K562 (cell line): ENCODE measurements at regions not wholly inside any gene's neighbourhood (a gene's known extent, or its start where the extent isn't known, plus 50 kb on each side); places are given as distances from the start of the nearest gene placed in this dataset.

ENCODE experiments used
- FOXM1 ChIP-seq, 2 experiments: fragments of 450-650 bp in 1 of 2; sonication (generic) in 1 of 2; formaldehyde crosslinking in 1 of 2; IDR thresholded peaks; 2 replicates each; pipeline versions ENCODE4 v1.6.1 to v1.9.0; 2017 to 2022; ENCODE audit warnings: low read depth in 2 of 2, mild to moderate bottlenecking in 2 of 2, missing genetic modification reagents in 1 of 2, moderate library complexity in 1 of 2
- FOXP4 ChIP-seq: sonication (generic); formaldehyde crosslinking; IDR thresholded peaks from 2 replicates; pipeline ENCODE4 v1.8.0; 2022; ENCODE audit warnings: mild to moderate bottlenecking, missing genetic modification reagents, borderline replicate concordance
- JUN ChIP-seq, 2 experiments: sonication (generic) in 1 of 2; formaldehyde crosslinking in 1 of 2; IDR thresholded peaks; 2 replicates each; pipeline versions ENCODE4 v1.6.1 to v1.8.0; 2012 to 2022; ENCODE audit warnings: borderline replicate concordance in 2 of 2, mild to moderate bottlenecking in 2 of 2, improper control_type of control experiment in 1 of 2, low read depth in 1 of 2, low read length in 1 of 2, missing genetic modification reagents in 1 of 2
- SPI1 ChIP-seq: IDR thresholded peaks from 2 replicates; pipeline ENCODE4 v1.6.1; 2011; ENCODE audit warnings: low read depth, low read length, control low read depth, borderline replicate concordance

DNA sequence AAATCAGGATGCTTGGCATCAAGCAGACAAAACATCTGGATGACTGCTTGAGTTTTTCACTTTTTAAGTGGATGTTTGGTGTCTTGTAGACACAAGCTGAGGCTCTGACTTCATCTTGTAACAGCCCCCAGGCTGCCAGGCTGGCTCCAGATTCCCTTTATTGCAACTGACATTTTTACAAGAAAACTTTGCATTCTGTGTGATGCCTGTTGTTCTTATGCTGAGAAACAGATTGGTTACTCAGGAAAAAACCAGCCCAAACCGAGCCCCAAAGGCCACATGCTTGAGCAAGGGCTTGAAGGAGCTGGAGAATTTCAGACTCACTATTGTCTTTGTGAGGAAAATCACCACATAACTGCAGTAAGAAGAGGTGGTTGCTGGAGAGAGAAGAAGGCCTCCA is 98.4 kb upstream of the PREP start:
- no peak for TF ChIP-seq JUN (IDR thresholded peaks at IDR 0.05; ENCODE audit: borderline replicate concordance, low read depth, low read length)
- TF ChIP-seq JUN (CRISPR knock-in tag; IDR thresholded peaks at IDR 0.05; ENCODE audit: borderline replicate concordance): no peak
- no peak for TF ChIP-seq FOXP4
- no peak for TF ChIP-seq FOXM1 (IDR thresholded peaks at IDR 0.05; ENCODE audit: low read depth)
- TF ChIP-seq FOXM1 (CRISPR knock-in tag; IDR thresholded peaks at IDR 0.05; ENCODE audit: low read depth): no peak
- TF ChIP-seq SPI1: no peak
